ENCODE measurements at regions not wholly inside any gene's neighbourhood (a gene's known extent, or its start where the extent isn't known, plus 50 kb on each side); places are given as distances from the start of the nearest gene placed in this dataset.

DNA sequence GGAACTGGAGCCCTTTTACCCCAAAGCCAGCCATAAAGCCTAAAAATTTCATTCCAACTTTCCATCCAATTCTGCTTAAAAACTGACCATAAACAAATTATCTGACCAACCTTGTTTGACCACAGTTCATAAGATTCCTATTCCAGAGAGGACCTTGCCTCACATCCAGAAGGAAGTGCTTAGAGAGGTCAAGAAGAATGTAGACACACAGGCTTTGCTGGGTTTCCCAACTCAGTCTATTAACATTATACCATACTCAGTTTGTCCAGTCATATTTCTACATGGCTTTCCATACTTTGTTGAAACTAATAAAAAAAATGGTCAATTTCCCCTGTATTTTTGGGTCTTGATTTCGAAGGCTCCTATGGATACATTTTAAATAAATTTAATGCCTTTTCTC, 1522.5 kb downstream of the ARAP2 start:
- no peak for ATAC-seq
- TF ChIP-seq BACH2 (CRISPR knock-in tag; IDR thresholded peaks at IDR 0.05; ENCODE audit: borderline replicate concordance) (no peak), CSDC2 (CRISPR knock-in tag; IDR thresholded peaks at IDR 0.05) (no peak), ESRRG (CRISPR knock-in tag; IDR thresholded peaks at IDR 0.05) (no peak), ZNF565 (CRISPR knock-in tag; conservative IDR thresholded peaks at IDR 0.05; ENCODE audit: low read depth) (no peak), TCF4 (CRISPR knock-in tag; IDR thresholded peaks at IDR 0.05; ENCODE audit: borderline replicate concordance) (no peak), SNAI2 (CRISPR knock-in tag; IDR thresholded peaks at IDR 0.05) (no peak), ZC3H10 (CRISPR knock-in tag; IDR thresholded peaks at IDR 0.05) (no peak), ZNF70 (CRISPR knock-in tag; IDR thresholded peaks at IDR 0.05) (no peak), OSR1 (CRISPR knock-in tag; IDR thresholded peaks at IDR 0.05) (no peak), ZFP3 (CRISPR knock-in tag; IDR thresholded peaks at IDR 0.05) (no peak), ISL1 (CRISPR knock-in tag; IDR thresholded peaks at IDR 0.05) (no peak), GLIS3 (CRISPR knock-in tag; IDR thresholded peaks at IDR 0.05) (no peak), ZNF8 (CRISPR knock-in tag; IDR thresholded peaks at IDR 0.05) (no peak)
- TF ChIP-seq, protein P1, sequence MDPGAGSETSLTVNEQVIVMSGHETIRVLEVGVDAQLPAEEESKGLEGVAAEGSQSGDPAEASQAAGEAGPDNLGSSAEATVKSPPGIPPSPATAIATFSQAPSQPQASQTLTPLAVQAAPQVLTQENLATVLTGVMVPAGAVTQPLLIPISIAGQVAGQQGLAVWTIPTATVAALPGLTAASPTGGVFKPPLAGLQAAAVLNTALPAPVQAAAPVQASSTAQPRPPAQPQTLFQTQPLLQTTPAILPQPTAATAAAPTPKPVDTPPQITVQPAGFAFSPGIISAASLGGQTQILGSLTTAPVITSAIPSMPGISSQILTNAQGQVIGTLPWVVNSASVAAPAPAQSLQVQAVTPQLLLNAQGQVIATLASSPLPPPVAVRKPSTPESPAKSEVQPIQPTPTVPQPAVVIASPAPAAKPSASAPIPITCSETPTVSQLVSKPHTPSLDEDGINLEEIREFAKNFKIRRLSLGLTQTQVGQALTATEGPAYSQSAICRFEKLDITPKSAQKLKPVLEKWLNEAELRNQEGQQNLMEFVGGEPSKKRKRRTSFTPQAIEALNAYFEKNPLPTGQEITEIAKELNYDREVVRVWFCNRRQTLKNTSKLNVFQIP (CRISPR knock-in tag; IDR thresholded peaks at IDR 0.05; ENCODE audit: borderline replicate concordance, low read depth): no peak
- TF ChIP-seq, protein P2, sequence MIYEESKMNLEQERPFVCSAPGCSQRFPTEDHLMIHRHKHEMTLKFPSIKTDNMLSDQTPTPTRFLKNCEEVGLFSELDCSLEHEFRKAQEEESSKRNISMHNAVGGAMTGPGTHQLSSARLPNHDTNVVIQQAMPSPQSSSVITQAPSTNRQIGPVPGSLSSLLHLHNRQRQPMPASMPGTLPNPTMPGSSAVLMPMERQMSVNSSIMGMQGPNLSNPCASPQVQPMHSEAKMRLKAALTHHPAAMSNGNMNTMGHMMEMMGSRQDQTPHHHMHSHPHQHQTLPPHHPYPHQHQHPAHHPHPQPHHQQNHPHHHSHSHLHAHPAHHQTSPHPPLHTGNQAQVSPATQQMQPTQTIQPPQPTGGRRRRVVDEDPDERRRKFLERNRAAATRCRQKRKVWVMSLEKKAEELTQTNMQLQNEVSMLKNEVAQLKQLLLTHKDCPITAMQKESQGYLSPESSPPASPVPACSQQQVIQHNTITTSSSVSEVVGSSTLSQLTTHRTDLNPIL (CRISPR knock-in tag; IDR thresholded peaks at IDR 0.05; ENCODE audit: low read depth): no peak

DNA sequence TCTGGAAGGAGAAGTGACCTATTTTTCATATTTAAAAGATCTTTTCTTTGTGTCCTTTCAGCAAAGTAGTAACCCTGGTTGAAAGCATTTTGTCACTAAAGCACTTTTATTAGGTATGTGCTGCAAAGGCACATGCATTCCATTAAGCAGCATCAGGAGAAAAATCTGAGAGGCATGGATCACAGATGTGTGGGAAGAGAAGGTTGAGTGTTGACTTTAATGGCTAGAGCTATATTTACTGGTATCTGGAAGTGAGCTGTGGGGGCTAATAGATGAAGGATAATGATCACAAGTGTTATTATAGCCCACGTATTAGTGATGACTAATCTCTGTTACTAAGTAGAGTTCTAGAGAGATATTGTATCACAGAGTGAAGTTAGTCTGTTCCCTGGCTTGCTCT, 1520.7 kb downstream of the ARAP2 start:
- no peak for ATAC-seq
- no peak for TF ChIP-seq ZFP3 (CRISPR knock-in tag; IDR thresholded peaks at IDR 0.05)
- TF ChIP-seq, protein P3, sequence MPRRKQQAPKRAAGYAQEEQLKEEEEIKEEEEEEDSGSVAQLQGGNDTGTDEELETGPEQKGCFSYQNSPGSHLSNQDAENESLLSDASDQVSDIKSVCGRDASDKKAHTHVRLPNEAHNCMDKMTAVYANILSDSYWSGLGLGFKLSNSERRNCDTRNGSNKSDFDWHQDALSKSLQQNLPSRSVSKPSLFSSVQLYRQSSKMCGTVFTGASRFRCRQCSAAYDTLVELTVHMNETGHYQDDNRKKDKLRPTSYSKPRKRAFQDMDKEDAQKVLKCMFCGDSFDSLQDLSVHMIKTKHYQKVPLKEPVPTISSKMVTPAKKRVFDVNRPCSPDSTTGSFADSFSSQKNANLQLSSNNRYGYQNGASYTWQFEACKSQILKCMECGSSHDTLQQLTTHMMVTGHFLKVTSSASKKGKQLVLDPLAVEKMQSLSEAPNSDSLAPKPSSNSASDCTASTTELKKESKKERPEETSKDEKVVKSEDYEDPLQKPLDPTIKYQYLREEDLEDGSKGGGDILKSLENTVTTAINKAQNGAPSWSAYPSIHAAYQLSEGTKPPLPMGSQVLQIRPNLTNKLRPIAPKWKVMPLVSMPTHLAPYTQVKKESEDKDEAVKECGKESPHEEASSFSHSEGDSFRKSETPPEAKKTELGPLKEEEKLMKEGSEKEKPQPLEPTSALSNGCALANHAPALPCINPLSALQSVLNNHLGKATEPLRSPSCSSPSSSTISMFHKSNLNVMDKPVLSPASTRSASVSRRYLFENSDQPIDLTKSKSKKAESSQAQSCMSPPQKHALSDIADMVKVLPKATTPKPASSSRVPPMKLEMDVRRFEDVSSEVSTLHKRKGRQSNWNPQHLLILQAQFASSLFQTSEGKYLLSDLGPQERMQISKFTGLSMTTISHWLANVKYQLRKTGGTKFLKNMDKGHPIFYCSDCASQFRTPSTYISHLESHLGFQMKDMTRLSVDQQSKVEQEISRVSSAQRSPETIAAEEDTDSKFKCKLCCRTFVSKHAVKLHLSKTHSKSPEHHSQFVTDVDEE (CRISPR knock-in tag; IDR thresholded peaks at IDR 0.05): no peak
- no peak for TF ChIP-seq ARNTL (CRISPR knock-in tag; IDR thresholded peaks at IDR 0.05; ENCODE audit: borderline replicate concordance, low read depth)
- no peak for TF ChIP-seq ZNF565 (CRISPR knock-in tag; conservative IDR thresholded peaks at IDR 0.05; ENCODE audit: low read depth)
- no peak for TF ChIP-seq ZFP30 (CRISPR knock-in tag; IDR thresholded peaks at IDR 0.05)
- TF ChIP-seq BACH2 (CRISPR knock-in tag; IDR thresholded peaks at IDR 0.05; ENCODE audit: borderline replicate concordance): no peak
- no peak for TF ChIP-seq PPARA (CRISPR knock-in tag; IDR thresholded peaks at IDR 0.05; ENCODE audit: borderline replicate concordance)
- no peak for TF ChIP-seq ZC3H10 (CRISPR knock-in tag; IDR thresholded peaks at IDR 0.05)
- no peak for TF ChIP-seq GLIS3 (CRISPR knock-in tag; IDR thresholded peaks at IDR 0.05)

DNA sequence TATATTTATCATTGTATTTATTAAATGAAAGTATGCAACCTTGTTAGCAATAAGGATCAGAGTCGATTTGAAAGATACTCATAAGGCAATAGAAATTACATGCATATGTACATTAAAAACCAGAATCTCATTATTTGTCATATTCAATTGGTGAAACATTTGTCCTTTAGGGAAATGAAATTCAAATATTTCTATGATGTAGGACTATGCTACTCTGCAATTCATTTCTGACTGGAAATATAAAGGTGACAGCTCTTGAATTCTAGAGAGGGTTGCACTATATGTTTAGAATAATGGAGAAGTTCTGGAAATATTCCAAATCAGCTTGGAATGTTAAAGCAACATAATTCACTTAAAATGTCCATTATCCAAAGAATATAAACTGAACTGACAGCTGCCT, 1519.8 kb downstream of the ARAP2 start:
- TF ChIP-seq ZC3H10 (CRISPR knock-in tag; IDR thresholded peaks at IDR 0.05): no peak
- TF ChIP-seq ESRRG (CRISPR knock-in tag; IDR thresholded peaks at IDR 0.05): no peak
- no peak for TF ChIP-seq ZFP3 (CRISPR knock-in tag; IDR thresholded peaks at IDR 0.05)
- no peak for TF ChIP-seq PPARA (CRISPR knock-in tag; IDR thresholded peaks at IDR 0.05; ENCODE audit: borderline replicate concordance)
- no peak for TF ChIP-seq TOX (CRISPR knock-in tag; IDR thresholded peaks at IDR 0.05; ENCODE audit: borderline replicate concordance)
- TF ChIP-seq, protein P4, sequence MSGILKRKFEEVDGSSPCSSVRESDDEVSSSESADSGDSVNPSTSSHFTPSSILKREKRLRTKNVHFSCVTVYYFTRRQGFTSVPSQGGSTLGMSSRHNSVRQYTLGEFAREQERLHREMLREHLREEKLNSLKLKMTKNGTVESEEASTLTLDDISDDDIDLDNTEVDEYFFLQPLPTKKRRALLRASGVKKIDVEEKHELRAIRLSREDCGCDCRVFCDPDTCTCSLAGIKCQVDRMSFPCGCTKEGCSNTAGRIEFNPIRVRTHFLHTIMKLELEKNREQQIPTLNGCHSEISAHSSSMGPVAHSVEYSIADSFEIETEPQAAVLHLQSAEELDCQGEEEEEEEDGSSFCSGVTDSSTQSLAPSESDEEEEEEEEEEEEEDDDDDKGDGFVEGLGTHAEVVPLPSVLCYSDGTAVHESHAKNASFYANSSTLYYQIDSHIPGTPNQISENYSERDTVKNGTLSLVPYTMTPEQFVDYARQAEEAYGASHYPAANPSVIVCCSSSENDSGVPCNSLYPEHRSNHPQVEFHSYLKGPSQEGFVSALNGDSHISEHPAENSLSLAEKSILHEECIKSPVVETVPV (CRISPR knock-in tag; IDR thresholded peaks at IDR 0.05): no peak
- TF ChIP-seq, protein P1 (CRISPR knock-in tag; IDR thresholded peaks at IDR 0.05; ENCODE audit: borderline replicate concordance, low read depth): no peak
- TF ChIP-seq ZNF70 (CRISPR knock-in tag; IDR thresholded peaks at IDR 0.05): no peak
- no peak for TF ChIP-seq OSR1 (CRISPR knock-in tag; IDR thresholded peaks at IDR 0.05)
- no peak for TF ChIP-seq ARNTL (CRISPR knock-in tag; IDR thresholded peaks at IDR 0.05; ENCODE audit: borderline replicate concordance, low read depth)
- no peak for ATAC-seq

Data from SK-N-SH treated with all-trans-retinoic acid at 6 μM for 48 hours (cell line).